ENCODE measurements at regions not wholly inside any gene's neighbourhood (a gene's known extent, or its start where the extent isn't known, plus 50 kb on each side); places are given as distances from the start of the nearest gene placed in this dataset.

- DNase-seq (ENCODE audit: low read depth, low spot score): no peak
- POLR2A ChIA-PET: no interaction called here
- TF ChIP-seq, protein P1, sequence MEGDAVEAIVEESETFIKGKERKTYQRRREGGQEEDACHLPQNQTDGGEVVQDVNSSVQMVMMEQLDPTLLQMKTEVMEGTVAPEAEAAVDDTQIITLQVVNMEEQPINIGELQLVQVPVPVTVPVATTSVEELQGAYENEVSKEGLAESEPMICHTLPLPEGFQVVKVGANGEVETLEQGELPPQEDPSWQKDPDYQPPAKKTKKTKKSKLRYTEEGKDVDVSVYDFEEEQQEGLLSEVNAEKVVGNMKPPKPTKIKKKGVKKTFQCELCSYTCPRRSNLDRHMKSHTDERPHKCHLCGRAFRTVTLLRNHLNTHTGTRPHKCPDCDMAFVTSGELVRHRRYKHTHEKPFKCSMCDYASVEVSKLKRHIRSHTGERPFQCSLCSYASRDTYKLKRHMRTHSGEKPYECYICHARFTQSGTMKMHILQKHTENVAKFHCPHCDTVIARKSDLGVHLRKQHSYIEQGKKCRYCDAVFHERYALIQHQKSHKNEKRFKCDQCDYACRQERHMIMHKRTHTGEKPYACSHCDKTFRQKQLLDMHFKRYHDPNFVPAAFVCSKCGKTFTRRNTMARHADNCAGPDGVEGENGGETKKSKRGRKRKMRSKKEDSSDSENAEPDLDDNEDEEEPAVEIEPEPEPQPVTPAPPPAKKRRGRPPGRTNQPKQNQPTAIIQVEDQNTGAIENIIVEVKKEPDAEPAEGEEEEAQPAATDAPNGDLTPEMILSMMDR (IDR thresholded peaks at IDR 0.05; ENCODE audit: insufficient read depth, low read length, missing control alignments): no peak
- CTCF ChIA-PET: interaction anchor here (1.1 to 1.4 kb wide), 2 partner anchors 15 to 43 kb away, joined by 3 to 7 read pairs; no protein-coding TSS in a partner anchor
- no peak overlapping the region for H3K4me3 ChIP-seq (ENCODE audit: low read depth, low read length)
Observed at GRCh38 chr10:52609626-52610240, 162.9 kb downstream of the MBL2 start.

GRCh38 chr10:52615331-52615730, 157.3 kb downstream of the MBL2 start:
- H3K4me3 ChIP-seq (ENCODE audit: low read depth, low read length): no peak overlapping the region
- POLR2A ChIA-PET: no interaction called here
- TF ChIP-seq, protein P1 (IDR thresholded peaks at IDR 0.05; ENCODE audit: insufficient read depth, low read length, missing control alignments): no peak
- CTCF ChIA-PET: interaction anchor here (0.7 to 1.0 kb wide), 2 partner anchors 20 to 131 kb away, joined by 3 to 4 read pairs; no protein-coding TSS in a partner anchor
- no peak for DNase-seq (ENCODE audit: low read depth, low spot score)

DNA sequence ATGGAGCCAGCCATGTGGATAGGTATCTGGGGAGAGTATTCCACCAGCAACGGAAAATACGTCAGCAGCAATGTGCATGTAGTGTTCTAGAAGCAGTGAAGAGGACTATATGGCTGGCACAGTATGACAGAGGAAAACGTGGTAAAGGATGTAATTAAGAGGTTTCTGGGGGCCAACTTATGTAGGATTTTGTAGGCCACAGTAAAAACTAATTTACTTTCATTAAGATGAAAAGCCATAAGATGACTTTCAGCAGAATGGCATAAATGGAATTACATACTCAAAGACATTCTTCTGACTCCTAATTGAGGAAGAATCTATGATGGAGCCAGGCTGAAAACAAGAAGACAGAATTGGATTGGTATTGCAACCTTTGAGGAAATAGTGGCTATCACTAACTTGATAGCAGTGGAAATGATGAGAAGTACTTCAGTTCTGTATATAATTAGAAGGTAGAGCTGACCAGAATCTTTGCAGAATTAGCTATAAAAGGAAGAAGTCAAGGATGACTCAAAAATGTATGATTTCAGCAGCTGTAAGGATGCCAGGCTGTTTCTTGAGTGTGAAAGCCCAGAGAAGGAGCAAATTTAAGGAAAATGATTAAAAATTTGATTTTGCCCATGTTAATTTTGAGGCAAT, 156.7 kb downstream of the MBL2 start:
- no peak for DNase-seq (ENCODE audit: low read depth, low spot score)
- H3K4me3 ChIP-seq (ENCODE audit: low read depth, low read length): no peak overlapping the region
- TF ChIP-seq, protein P1 (IDR thresholded peaks at IDR 0.05; ENCODE audit: insufficient read depth, low read length, missing control alignments): no peak
- CTCF ChIA-PET: interaction anchor here (0.9 to 3.0 kb wide), 5 partner anchors 21 to 308 kb away, joined by 3 to 16 read pairs (median 6); partner anchors contain the start of gene DKK1
- POLR2A ChIA-PET: interaction anchor here (2.0 kb wide), 1 partner anchor 302 kb away, joined by 5 read pairs; the partner anchor contains the start of gene DKK1

- H3K4me3 ChIP-seq (ENCODE audit: low read depth, low read length): no peak overlapping the region
- CTCF ChIA-PET: interaction anchor here (0.9 to 3.0 kb wide), 4 partner anchors 28 to 309 kb away, joined by 3 to 16 read pairs (median 7); partner anchors contain the start of gene DKK1
- TF ChIP-seq, protein P1 (IDR thresholded peaks at IDR 0.05; ENCODE audit: insufficient read depth, low read length, missing control alignments): no peak
- POLR2A ChIA-PET: interaction anchor here (2.0 kb wide), 1 partner anchor 302 kb away, joined by 5 read pairs; the partner anchor contains the start of gene DKK1
- DNase-seq (ENCODE audit: low read depth, low spot score): no peak
Observed at GRCh38 chr10:52616395-52616764, 156.2 kb downstream of the MBL2 start.

DNA sequence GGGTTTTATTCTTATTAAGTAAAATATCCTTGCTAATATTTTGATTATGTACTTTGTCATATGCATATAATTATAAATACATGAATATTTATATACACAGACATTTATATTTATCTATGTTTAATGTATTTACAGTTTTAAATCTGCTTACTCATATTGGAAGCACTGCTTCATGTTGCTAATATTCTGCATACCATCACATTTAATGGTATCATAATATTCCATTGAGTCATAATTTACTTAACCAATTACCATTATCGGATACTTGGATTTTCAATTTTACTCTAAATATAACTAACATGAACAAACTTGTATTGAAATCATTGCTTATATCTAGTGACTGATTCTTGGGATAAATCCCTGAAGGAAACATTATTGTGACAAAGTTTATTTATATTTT, 155.2 kb downstream of the MBL2 start:
- CTCF ChIA-PET: interaction anchor here (1.5 to 3.0 kb wide), 4 partner anchors 20 to 310 kb away, joined by 6 to 16 read pairs (median 7); no protein-coding TSS in a partner anchor
- DNase-seq (ENCODE audit: low read depth, low spot score): no peak
- H3K4me3 ChIP-seq (ENCODE audit: low read depth, low read length): no peak overlapping the region
- POLR2A ChIA-PET: interaction anchor here (2.0 kb wide), 1 partner anchor 303 kb away, joined by 5 read pairs; the partner anchor contains the start of gene DKK1
- TF ChIP-seq, protein P1 (IDR thresholded peaks at IDR 0.05; ENCODE audit: insufficient read depth, low read length, missing control alignments): no peak

DNA sequence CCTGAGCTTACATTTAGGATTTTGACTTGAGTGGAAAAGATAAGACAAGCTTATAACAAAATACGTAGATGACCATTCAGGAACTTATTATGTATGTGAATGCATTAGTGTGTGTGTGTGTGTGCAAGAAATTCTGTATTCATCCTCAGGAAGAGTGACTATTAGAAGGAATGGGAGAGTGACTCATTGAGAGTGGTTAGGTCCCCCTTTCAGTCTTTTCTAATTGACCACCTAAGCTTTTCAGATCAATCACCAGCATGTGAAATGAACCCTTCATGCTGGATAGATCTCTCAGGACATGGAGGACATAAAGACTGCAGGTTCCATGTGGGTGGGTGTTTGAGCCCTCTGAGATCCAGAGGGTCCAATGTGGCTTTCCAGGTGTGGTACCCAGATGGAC, 153.5 kb downstream of the MBL2 start:
- POLR2A ChIA-PET: no interaction called here

More for the DNA sequence above, 153.5 kb downstream of the MBL2 start:
- TF ChIP-seq, protein P1 (IDR thresholded peaks at IDR 0.05; ENCODE audit: insufficient read depth, low read length, missing control alignments): no peak
- CTCF ChIA-PET: interaction anchor here (1.1 to 3.0 kb wide), 2 partner anchors 26 to 304 kb away, joined by 3 to 16 read pairs; no protein-coding TSS in a partner anchor
- DNase-seq (ENCODE audit: low read depth, low spot score): no peak
- H3K4me3 ChIP-seq (ENCODE audit: low read depth, low read length): no peak overlapping the region
